Colon (tissue), 2 donors: ENCODE measurements at regions not wholly inside any gene's neighbourhood (a gene's known extent, or its start where the extent isn't known, plus 50 kb on each side); places are given as distances from the start of the nearest gene placed in this dataset.
"Not testable (repeated sequence)": the region's sequence is repeated elsewhere in the genome, so short reads cannot be mapped to it uniquely, and the experiment has no call there.

Experiments
- FAIRE-seq: peaks from 2 replicates; lab custom pipeline; 2012; peaks lifted over from hg19 to GRCh38; lab: Jason Lieb, UNC
- donor health status: control.
- donor health status: control.

DNA sequence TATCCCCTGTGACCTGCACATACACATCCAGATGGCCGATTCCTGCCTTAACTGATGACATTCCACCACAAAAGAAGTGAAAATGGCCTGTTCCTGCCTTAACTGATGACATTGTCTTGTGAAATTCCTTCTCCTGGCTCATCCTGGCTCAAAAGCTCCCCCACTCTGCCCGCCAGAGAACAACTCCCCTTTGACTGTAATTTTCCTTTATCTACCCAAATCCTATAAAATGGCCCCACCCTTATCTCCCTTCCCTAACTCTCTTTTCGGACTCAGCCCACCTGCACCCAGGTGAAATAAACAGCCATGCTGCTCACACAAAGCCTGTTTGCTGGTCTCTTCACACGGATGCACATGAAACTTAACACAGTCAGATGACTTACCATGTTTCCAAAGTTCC lies 403.8 kb downstream of the TBC1D32 start:
- FAIRE-seq: not testable (repeated sequence)

GRCh38 chr6:120924214-120924613 lies 410.1 kb downstream of the TBC1D32 start:
- no peak for FAIRE-seq

GRCh38 chr6:120918137-120918536 lies 416.1 kb downstream of the TBC1D32 start:
- FAIRE-seq: no peak

- FAIRE-seq: no peak
Measured at GRCh38 chr6:120916844-120917243, 417.4 kb downstream of the TBC1D32 start.

GRCh38 chr6:120913486-120913885 lies 420.8 kb downstream of the TBC1D32 start:
- FAIRE-seq: no peak

GRCh38 chr6:120908767-120909166 lies 425.5 kb downstream of the TBC1D32 start:
- FAIRE-seq: no peak

GRCh38 chr6:120903836-120904235 lies 430.4 kb downstream of the TBC1D32 start:
- no peak for FAIRE-seq

GRCh38 chr6:120899932-120900331 lies 434.3 kb downstream of the TBC1D32 start:
- no peak for FAIRE-seq

DNA sequence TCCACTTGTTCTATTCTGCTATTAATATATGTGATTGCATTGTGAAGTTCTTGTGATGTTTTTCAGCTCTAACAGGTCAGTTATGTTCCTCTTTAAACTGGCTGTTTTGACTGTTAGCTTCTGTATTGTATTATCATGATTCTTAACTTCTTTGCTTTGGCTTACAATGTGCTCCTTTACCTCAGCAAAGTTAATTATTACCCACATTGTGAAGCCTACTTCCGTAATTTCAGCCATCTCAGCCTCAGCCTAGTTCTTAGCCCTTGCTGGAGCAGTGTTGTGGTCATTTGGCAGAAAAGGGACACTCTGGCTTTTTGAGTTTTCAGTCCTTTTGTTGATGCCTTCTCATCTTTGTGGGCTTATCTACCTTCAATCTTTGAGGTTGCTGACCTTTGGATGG lies 440.2 kb downstream of the TBC1D32 start:
- no peak for FAIRE-seq

DNA sequence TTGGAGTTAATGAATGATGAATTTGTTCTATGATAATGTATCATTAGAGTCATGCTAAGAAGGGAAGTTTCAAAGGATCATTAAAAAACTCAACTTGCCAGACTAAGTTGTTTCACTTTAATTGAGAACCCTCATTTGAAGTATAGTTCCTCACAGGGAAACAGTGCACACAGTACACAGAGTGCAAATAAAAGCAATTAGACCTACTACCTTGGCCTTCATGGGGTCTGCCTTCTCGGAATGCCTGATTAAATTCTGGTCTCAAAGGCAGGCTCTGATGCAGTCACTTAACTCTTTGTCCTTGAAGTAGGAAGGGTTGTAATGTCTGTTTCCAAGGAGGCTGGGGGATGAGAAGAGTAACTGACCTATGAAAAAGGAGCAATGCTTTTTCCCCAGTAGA lies 457.3 kb downstream of the TBC1D32 start:
- FAIRE-seq: no peak

GRCh38 chr6:120876424-120876823 lies 457.9 kb downstream of the TBC1D32 start:
- FAIRE-seq: no peak

- FAIRE-seq: no peak
Measured at GRCh38 chr6:120875900-120876299, 458.4 kb downstream of the TBC1D32 start.

- no peak for FAIRE-seq
Measured at GRCh38 chr6:120874422-120874821, 459.9 kb downstream of the TBC1D32 start.

DNA sequence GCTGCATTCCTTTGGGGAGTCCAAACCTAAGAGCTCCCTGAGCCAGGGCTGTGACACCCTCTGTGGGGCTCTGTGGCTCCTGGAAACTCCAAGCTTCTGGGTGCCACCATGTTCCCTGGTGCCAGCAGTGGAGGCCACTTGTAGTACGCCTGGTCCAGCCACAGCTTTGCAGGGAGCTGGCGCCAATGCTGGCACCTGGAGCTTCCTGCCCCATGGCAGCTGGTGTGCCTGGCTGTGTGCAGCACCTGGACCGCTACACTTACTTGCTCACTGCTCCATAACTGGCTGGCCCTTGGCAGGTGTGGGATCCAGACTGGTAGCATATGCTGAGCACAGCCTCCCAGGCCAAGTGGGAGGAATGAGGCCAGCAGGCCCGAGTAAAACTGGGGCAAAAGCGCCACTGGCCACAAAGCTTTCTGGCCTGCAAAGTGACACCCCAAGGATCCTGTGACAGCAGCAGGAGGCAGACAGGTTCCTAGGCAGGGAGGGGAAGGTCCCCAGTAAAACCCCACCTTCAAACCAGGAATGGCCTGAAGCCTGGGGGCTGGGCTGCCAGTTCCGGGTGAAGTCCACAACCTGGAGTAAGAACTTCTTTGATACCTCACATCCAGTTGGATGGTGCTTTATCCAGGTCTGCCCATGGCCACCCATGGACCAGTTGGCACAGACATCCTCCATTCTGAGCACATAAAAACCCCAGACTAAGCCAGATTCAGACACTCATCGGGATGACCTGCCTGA lies 461.0 kb downstream of the TBC1D32 start:
- no peak for FAIRE-seq

GRCh38 chr6:120872262-120872578 lies 462.1 kb downstream of the TBC1D32 start:
- FAIRE-seq: no peak

DNA sequence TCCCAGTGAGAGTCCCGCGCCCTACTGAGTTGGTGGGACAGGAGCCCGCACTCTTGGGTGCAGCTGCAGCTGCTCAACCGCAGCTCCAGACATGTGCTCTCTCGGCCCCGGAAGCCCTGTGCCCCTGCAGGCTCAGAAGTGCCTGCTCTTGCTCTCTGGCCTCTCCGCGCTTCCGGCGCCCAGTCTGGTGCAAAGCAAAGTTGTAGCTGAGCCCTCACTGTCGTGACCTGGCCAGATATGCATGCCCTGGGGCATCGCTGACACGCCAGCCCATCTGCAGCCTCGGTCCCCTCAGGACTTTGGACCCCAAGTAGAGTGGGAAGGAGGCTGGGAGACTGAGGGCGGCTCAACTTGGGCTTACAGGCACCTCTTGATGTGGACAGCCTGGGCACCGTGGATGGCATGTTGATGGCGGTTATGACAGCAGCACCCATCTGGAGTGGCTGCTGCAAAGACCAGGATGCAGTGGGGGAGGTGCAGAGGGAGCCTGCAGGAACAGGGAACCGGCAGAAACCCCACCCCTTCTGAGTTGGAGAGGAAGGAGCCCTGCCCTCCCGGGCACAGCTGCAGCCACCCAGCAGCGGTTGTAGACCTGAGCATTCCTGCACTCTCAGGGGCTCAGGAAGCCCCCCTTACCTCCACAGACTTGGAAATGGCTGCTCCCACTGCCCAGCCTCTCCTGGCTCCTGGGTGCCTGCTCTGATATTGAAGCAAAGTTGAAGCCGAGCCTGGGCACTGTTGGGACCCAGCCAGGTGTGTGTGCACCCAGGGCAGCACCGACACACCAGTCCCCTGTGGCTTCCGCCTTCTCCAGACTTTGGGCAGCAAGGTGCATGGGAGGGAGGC lies 462.6 kb downstream of the TBC1D32 start:
- FAIRE-seq: no peak

DNA sequence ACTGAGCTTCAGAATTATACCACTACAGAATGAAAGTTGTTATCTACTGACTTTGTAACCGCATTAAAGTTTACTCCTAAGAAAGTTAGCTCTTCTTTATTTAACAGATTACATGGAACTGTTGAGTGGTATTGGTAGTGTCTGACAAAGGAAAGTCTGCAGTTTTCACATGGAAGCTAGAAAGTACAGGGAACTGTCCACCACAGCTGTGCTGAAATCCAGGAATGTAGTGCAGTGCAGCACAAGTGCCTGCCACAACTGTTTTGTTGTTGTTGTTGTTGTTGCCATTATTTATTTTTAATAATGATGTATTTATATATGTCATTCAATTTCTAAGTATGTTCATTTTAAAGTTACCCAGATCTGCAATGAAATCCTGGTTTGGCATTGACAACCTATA lies 464.9 kb downstream of the TBC1D32 start:
- no peak for FAIRE-seq

- FAIRE-seq: no peak
Measured at GRCh38 chr6:120857422-120857821, 476.9 kb downstream of the TBC1D32 start.

DNA sequence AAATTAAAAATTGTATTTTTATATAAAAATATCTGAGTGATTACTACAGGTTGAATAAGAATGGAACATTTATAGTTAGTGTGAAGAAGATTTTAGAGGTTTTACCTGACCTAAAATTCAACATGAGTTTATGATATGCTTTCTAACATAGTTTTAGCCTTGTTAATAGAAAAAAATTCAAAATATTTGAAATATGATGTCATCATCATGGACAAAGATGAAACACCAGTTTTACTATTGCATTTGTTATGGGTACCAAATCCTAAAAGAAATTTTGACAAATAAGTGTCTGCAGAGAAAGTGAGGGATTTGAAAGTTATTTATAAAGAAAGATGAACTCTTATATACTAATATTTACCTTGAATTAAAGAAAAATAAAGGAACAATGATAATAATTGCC lies 479.7 kb downstream of the TBC1D32 start:
- FAIRE-seq: no peak

- no peak for FAIRE-seq
Measured at GRCh38 chr6:120853489-120853888, 480.8 kb downstream of the TBC1D32 start.

DNA sequence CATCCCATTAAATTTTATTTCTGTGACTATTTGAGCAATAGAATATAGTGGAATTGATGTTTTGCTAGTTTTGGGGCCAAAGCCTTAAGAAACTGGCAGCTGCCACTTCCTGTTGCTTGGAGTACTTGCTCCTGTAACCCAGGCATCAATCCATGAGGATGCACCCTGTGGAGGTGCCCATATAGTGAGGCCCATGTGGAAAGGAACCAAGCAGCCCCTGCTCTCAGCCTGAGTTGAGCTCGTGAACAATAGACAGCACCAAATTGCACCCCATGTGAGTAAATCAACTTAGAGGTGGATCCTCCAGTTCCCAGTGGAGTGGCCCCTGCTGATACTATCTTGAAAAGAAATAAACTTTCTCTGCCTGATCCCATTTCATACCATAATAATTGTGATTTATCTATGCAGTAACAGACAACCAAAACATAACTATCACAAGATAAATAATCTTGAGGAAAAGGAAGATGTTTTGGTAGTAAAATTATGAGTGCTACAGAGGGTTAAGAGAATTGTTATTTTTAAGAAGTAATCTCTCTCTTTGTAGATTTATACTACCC lies 481.9 kb downstream of the TBC1D32 start:
- FAIRE-seq: no peak

- FAIRE-seq: no peak
Measured at GRCh38 chr6:120826253-120826652, 508.0 kb downstream of the TBC1D32 start.

DNA sequence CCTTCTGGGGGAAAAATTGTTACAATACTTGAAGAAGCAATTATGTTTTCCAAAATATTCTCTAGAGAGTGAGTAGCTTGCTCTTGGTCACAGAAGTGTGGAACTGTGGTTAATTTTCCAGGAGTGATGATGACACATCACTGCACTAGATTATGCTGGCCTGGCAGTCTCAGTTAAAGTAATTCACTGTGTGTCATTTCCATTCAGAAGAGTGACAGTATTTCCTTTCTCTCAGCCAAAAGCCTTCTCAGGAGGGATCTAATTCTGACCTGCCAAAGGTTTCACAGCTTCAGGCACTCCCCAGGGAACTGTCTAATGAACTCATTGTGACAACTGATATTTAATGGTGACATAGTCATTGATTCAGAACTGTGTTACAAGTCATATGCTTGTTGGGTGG lies 517.5 kb downstream of the TBC1D32 start:
- FAIRE-seq: no peak
